GM10248 (cell line): ENCODE measurements at regions not wholly inside any gene's neighbourhood (a gene's known extent, or its start where the extent isn't known, plus 50 kb on each side); places are given as distances from the start of the nearest gene placed in this dataset.
"Not testable (repeated sequence)": the region's sequence is repeated elsewhere in the genome, so short reads cannot be mapped to it uniquely, and the experiment has no call there.

Experiments
- CTCF ChIA-PET: fragments of 300-600 bp; sonication (Branson Sonifier 250); formaldehyde crosslinking; extraction: SDS; loops from one replicate; lab custom pipeline; 2021; ENCODE audit warnings: antibody characterized with exemption; lab: Yijun Ruan, JAX
- POLR2A ChIA-PET: fragments of 350-650 bp; sonication (Branson Sonifier 250); formaldehyde crosslinking; extraction: SDS; loops from one replicate; lab custom pipeline; 2020; ENCODE audit warnings: antibody characterized with exemption; lab: Yijun Ruan, JAX
- DNase-seq: peaks from one replicate; pipeline ENCODE4 v3.0.0; 2012; ENCODE audit errors: extremely low spot score
- TF ChIP-seq, protein P1 (sequence below): IDR thresholded peaks from 2 replicates; pipeline ENCODE4 v1.5.1; 2012; ENCODE audit warnings: mild to moderate bottlenecking, low read depth; ENCODE audit errors: extremely low read depth, missing control alignments, control extremely low read depth

DNA sequence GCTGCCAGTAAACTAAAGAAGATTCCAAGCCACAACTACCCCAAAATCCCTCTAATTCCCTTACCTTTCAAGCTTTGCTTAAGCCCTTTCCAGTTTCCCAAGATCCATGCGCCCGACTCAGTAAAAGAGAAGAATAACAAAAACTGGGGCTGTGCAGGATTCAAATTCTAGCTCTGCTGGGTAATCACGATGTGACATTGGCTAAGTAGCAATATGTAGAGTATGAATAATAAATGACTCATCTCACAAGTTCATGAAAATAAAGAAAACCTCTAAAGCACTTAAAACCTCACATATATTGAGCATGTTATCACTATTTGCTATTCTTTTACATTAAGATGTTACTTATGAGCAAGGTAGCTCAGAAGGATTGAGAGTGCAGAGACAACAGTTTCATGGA is 522.2 kb upstream of the ZNF717 start:
- CTCF ChIA-PET, result no interaction called here

DNA sequence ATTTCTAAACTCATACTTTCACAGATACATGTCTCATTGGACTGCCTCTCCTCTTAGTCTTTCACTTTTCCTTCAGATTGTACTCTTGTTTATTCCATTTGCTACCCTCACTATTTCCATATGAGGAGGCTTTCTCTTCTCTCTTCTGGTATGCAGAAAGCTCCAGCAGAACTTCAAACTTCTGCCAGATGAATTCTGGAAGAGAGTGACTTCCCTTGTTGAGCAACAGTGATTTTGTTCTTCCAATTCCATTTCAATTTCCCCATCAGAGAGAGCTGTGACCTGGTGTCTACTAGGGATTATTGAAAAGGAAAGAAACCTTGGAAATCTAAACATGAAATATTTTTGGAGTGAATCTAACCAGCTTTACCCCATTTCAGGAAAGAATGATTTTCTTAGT is 523.2 kb upstream of the ZNF717 start:
- CTCF ChIA-PET, result no interaction called here
- TF ChIP-seq, protein P1, sequence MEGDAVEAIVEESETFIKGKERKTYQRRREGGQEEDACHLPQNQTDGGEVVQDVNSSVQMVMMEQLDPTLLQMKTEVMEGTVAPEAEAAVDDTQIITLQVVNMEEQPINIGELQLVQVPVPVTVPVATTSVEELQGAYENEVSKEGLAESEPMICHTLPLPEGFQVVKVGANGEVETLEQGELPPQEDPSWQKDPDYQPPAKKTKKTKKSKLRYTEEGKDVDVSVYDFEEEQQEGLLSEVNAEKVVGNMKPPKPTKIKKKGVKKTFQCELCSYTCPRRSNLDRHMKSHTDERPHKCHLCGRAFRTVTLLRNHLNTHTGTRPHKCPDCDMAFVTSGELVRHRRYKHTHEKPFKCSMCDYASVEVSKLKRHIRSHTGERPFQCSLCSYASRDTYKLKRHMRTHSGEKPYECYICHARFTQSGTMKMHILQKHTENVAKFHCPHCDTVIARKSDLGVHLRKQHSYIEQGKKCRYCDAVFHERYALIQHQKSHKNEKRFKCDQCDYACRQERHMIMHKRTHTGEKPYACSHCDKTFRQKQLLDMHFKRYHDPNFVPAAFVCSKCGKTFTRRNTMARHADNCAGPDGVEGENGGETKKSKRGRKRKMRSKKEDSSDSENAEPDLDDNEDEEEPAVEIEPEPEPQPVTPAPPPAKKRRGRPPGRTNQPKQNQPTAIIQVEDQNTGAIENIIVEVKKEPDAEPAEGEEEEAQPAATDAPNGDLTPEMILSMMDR, result no peak

More for the DNA sequence above, 522.2 kb upstream of the ZNF717 start:
- DNase-seq, result no peak
- POLR2A ChIA-PET, result no interaction called here
- TF ChIP-seq, protein P1, result no peak

DNA sequence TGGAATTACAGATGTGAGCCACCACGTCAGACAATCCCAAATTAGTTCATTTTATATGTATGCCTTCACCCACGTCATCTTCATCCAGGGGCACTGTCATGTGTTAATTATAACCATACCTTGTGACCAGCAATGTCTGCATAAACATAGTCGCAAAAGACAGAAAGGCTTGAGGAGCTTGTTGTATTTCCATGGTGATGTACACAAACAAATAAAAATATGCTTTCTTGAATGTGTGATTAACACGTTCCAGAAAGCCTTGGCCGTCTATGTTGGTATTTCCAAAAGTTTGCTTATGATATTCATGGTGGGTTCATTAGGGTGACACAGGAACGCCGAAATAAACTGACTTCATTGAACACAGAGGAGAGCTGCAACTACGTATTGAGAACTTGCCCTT is 524.7 kb upstream of the ZNF717 start:
- DNase-seq, result no peak
- POLR2A ChIA-PET, result no interaction called here
- TF ChIP-seq, protein P1, result no peak
- CTCF ChIA-PET, result interaction anchor here (1.5 kb wide), 1 partner anchor 11 kb away, joined by 4 read pairs; no protein-coding TSS in a partner anchor

More for the DNA sequence above, 523.2 kb upstream of the ZNF717 start:
- POLR2A ChIA-PET, result no interaction called here
- no peak for DNase-seq

DNA sequence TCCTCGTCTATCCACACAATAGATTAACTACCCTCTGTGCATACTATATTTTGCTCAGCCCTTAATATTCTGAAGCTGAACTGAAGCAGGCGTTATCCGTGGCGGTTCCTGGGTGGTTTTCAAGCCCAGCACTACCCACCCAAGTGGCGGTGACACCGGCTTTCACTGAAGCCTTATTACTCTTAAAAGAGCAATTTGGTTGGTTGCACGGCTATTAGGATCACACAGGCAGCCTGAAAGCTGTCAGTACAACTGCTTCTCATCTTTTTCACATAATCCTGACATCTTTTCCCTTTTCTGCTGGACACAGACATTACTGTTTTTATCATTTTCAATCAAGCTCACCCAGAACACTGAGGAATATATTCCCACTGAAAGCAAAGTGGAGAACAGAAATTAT is 525.3 kb upstream of the ZNF717 start:
- ChIA-PET CTCF (interaction anchor here (1.5 kb wide), 1 partner anchor 12 kb away, joined by 4 read pairs; no protein-coding TSS in a partner anchor), POLR2A (no interaction called here)
- DNase-seq, result no peak
- TF ChIP-seq, protein P1, result no peak

DNA sequence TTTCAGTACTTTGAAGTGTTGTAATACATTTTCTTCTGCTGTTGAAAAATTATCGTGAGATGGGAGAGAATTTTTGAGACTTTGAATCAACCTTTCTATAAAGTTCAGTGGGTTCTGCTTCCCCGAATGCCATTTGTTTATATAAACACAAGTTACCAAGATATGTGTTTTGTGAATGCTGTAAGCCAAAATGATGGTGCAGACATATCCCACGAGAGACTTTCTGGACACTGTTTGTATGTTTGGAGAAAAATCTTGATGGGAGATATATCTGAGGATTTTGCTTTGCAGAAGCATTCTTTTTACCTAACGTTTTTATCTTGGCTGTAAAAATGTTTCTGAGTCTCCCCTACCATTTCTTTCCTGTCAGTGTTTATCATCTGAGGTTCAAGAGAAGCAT is 526.6 kb upstream of the ZNF717 start:
- no peak for DNase-seq
- CTCF ChIA-PET, result no interaction called here
- POLR2A ChIA-PET, result no interaction called here
- TF ChIP-seq, protein P1, result no peak

DNA sequence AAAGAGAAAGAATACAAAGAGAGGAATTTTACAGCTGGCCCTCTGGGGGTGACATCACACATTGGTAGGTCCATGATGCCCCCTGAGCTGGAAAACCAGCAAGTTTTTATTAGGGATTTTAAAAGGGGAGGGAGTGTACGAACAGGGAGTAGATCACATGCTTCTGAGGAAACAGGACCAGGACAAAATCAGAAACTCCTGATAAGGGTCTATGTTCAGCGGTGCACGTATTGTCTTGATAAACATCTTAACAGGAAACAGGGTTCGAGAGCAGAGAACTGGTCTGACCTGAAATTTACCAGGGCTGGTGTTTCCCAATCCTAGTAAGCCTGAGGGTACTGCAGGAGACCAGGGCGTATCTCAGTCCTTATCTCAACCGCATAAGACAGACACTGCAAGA is 530.6 kb upstream of the ZNF717 start:
- DNase-seq, CTCF ChIA-PET, POLR2A ChIA-PET: not testable (repeated sequence)

DNA sequence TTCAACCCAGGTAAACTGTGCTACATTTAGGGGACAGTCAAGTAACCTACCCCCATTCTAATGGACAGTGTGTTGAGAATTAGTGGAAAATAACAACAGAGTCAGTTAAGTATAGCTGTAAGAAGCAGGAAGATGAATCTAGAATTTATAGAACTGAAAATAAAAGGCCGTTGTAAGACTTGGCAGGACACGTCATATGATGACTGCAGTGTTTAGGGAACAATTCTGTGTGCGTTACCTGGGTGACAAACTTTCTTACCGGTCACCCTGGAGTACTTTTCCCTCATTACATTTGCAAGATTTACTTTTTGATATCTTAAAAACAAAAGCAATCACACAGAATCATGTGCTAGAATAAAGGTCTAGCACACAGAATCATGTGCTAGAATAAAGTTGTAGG is 536.3 kb upstream of the ZNF717 start:
- POLR2A ChIA-PET, result no interaction called here
- DNase-seq, result no peak
- CTCF ChIA-PET, result no interaction called here
- TF ChIP-seq, protein P1, result no peak
